Astrocyte of the spinal cord (primary cell): ENCODE measurements at regions not wholly inside any gene's neighbourhood (a gene's known extent, or its start where the extent isn't known, plus 50 kb on each side); places are given as distances from the start of the nearest gene placed in this dataset.

Experiments used
- DNase-seq: peaks from one replicate; pipeline ENCODE4 v3.0.0; 2011; ENCODE audit warnings: low read depth, low spot score
- H3K4me3 ChIP-seq: 2 replicates; pipeline ENCODE4 v1.5.1; 2011; ENCODE audit warnings: low read depth, mild to moderate bottlenecking, low read length, moderate library complexity
- in situ Hi-C: cut with HindIII; loops from 2 replicates; pipeline ENCODE4 v1.10.0; 2017; ENCODE audit warnings: low sequenced_read_pairs
- TF ChIP-seq, protein P1 (sequence below): IDR thresholded peaks from 2 replicates; pipeline ENCODE4 v1.5.1; 2012; ENCODE audit warnings: low read depth, mild to moderate bottlenecking, low read length, inconsistent platforms

DNA sequence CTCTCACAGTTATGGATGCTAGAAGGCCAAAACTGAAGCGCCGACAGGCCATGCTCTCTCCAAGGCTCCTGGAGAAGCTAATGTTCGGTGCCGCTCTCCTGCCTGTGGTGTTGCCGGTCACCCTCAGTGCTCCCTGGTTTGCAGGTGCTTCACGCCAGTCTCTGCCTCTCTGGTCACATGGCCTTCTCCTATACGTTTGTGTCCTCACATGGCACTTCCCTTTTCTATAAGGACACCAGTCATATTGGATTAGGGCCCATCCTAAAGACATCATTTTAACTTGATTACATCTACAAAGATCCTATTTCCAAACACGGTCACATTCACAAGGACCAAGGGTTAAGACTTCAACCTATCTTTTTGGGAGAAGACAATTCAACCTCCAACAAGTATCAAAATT is 671.3 kb upstream of the ARGLU1 start:
- TF ChIP-seq, protein P1, sequence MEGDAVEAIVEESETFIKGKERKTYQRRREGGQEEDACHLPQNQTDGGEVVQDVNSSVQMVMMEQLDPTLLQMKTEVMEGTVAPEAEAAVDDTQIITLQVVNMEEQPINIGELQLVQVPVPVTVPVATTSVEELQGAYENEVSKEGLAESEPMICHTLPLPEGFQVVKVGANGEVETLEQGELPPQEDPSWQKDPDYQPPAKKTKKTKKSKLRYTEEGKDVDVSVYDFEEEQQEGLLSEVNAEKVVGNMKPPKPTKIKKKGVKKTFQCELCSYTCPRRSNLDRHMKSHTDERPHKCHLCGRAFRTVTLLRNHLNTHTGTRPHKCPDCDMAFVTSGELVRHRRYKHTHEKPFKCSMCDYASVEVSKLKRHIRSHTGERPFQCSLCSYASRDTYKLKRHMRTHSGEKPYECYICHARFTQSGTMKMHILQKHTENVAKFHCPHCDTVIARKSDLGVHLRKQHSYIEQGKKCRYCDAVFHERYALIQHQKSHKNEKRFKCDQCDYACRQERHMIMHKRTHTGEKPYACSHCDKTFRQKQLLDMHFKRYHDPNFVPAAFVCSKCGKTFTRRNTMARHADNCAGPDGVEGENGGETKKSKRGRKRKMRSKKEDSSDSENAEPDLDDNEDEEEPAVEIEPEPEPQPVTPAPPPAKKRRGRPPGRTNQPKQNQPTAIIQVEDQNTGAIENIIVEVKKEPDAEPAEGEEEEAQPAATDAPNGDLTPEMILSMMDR: no peak
- in situ Hi-C loops: no loop called here
- H3K4me3 ChIP-seq: no peak overlapping the region
- no peak for DNase-seq

DNA sequence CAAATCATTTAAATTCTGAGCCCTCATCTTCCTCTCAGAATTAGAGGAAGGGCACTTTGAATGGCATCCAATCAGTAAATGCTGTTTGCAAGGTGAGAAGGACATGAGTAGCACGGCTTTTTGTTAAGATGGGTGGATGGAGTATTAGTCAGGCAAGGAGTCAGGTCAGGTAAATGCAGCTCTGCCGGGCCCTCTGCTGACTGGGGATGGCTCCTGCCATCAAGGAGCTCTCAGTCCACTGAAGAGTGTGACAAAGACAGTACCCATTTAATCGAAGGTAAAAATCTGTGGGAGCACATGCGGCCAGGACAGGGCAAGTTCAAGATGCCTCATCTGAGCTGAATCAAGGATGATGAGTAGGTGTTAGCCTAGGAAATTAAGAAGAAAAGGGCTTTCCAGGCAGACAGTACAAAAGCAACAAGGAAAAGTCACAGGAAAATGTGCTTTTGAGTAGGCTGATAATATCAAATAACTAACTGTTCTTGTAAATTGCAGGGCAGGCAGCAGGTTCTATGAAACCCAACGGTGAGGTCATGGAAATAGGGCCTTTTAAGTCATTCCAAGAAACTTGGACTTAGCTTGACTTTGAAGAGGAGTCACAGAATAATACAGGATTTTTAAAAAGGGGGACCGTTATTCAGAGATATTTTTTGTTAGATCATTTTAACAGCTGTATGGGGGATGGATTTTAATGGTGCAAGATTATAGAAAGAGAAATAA is 670.5 kb upstream of the ARGLU1 start:
- DNase-seq: no peak
- TF ChIP-seq, protein P1: no peak
- H3K4me3 ChIP-seq: no peak overlapping the region
- in situ Hi-C loops: no loop called here

DNA sequence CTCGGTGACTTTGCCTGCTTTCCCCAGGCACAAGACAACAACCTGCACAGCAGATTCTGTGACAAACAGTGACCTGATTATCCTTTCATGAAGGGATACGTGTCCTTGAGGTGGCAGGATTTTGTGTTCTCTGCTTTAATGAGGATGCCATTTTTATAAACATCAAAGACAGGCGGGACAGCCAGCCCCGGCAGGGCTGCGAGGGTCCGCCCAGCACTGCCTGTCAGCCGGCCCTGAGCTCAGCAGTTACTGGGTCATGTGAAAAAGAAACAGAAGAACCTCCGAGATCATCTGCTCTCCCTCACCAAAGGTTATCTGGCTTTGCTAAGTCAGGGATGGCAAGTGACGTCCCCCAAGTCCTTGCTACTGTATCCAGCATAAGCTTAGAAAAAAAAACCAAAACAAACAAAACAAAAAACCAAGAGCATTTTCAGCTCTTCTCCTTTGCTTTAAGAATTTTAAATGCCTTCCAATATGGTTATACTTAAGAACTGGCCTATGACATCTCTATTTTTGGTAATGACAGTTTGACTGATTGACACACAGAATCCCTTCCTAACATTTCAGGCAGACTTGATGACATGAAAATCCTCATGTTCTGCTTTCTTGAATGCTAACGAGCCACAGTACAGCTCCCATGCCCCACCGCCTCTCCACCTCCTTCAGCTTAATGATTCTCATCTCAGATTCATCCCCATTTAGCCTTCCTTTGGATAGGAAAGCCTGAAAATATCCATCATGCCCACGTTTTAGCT is 666.6 kb upstream of the ARGLU1 start:
- DNase-seq: no peak
- no peak overlapping the region for H3K4me3 ChIP-seq
- TF ChIP-seq, protein P1: no peak
- in situ Hi-C loops: no loop called here

DNA sequence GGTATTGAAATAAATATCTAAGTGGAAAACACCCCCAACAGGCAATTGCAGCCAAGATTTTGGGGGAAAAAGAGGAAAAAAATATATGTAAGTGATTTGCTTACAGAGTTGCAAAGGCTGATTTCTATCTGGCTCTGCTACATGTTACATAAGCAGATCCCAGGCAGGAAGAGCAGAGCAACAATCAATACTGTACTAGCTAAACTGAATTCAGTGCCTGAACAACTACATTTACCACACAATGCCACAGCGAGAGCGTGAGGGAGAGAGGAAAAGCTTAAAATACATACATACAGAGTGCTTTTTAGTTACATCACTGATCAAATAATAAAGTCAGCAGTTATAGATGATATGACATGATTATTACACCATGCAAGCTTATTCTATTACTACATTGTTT is 665.6 kb upstream of the ARGLU1 start:
- in situ Hi-C loops: no loop called here
- TF ChIP-seq, protein P1: no peak
- DNase-seq: no peak
- H3K4me3 ChIP-seq: no peak overlapping the region

DNA sequence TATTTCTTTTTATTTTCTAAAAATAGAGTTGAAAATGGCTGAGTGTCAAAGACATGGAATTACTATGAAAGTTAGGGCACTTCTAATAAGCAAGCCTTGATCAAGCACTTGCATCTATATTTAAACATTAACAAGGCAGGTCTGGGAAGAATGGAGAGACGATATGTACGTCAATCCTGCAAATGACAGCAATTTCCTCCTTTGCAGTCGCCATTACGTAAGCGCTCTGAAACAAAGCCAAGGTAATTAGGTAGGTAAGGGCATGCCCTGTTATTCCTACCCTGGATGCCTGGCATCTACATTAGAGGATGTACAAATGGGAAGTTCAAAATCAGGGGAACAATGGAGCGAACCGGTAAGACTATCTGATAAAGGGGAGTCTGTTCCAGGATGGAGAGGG is 664.0 kb upstream of the ARGLU1 start:
- no peak for DNase-seq
- in situ Hi-C loops: no loop called here
- H3K4me3 ChIP-seq: no peak overlapping the region
- TF ChIP-seq, protein P1: no peak

DNA sequence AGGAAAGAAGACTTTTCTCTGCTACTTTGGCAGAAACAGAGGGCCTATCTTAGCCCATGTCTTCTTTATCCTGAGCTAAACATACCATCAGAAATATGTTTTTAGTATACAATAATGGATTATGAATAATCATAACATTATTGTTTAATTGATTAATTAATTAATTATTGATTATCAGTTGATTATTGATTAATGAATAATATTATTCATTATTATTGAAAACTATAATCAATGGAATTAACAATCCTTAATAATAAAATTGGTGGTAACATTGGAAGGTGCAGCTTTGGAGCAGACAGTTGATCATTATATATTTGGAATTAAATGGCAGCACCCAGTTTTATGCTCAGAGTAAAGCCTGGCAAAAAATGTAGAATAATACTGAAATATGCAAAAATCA is 655.9 kb upstream of the ARGLU1 start:
- in situ Hi-C loops: no loop called here
- H3K4me3 ChIP-seq: no peak overlapping the region
- TF ChIP-seq, protein P1: no peak
- DNase-seq: no peak
